GM19455 (cell line): ENCODE measurements at regions not wholly inside any gene's neighbourhood (a gene's known extent, or its start where the extent isn't known, plus 50 kb on each side); places are given as distances from the start of the nearest gene placed in this dataset.

ENCODE experiments used
- ATAC-seq: cut with Tn5 transposase; IDR thresholded peaks from one replicate; pipeline ENCODE4 v1.9.1; 2021; ENCODE audit not compliant: unreplicated experiment

DNA sequence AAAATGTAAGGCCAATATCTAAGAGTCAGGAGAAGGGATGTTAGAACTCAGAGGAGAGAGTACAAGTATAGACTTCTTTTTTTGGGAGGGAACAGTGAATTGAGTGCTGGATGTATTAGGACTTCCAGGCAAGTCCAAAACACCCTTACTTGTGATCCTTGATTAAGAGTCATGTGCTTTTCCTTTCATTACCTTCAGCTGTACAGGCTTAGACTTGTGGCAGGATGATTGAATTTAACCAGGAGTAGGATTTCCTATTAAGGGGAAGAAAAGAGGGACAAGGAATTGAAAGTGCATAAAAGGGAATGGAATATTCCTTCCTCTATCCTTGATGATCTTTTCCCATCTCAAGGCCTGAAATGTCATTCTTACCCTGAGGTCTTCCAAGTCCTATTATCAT lies 606.7 kb downstream of the STIM2 start:
- ATAC-seq, result no peak

DNA sequence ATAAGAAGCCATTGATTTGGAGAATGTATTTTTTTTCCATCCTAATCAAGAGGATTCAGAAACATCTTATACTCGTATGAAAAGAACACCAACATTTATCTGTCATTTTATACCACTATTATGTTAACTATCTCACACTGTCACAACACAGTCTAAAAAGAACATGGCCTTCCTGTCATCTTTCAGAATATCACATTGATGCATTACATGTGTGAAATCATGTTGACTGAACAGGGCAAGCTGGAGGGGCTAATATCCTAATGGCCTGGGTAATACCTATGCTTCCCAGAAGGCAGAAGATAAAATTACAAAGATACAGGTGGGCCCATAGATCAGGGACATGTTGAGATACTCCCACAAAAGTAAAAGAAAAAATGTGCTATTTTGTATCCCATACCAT lies 611.7 kb downstream of the STIM2 start:
- no peak for ATAC-seq

DNA sequence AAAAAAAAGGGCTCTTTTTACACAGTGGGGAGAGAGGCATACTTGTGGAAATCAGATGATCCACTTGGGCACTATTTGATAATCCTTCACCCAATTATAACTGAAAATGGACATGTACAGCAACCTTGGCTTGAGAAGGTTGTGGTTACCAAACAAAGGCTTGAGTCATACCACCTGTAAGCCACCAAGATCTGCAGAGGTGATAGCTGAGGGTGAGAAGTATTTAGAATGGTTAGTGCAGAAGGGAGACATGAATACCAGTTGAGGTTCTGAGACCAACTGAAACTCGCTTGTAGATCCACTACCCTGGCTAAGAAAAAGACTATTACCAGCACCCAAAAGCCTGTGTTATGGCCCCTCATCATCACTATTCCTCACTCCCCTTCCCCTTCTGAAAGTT lies 614.0 kb downstream of the STIM2 start:
- ATAC-seq, result no peak

DNA sequence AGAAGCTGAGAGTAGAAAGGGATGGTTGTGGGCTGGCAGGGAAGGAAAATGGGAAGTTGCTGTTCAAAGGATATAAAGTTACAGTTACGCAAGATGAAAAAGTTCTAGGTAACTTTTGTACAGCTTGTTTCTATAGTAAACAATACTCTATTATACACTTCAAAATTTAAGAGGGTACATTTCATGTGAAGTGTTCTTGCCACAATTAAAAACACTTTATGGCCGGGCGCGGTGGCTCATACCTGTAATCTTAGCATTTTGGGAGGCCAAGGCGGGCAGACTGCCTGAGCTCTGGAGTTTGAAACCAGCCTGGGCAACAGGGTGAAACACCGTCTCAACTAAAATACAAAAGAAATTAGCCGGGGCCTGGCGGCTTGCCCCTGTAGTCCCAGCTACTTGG lies 623.6 kb downstream of the STIM2 start:
- ATAC-seq, result no peak

DNA sequence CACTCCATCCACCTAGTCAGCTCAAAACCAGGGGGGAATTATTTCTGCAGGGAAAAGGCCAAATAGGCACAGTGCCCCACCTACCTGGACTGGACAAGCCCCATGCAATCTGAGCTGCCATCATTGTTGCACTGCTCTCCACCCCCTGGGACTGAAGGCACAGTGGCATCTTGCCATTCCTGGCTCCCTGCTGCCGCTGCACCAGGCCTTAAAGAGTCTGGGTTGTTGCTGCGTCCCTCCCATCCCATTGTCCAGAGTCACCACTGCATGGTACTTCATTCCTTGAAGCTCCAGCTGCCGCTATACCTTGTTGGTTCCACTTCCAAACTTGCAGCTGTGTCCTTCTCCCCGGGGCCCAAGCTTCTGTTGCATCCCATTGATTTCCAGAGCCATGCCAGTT lies 629.7 kb downstream of the STIM2 start:
- ATAC-seq, result no peak

DNA sequence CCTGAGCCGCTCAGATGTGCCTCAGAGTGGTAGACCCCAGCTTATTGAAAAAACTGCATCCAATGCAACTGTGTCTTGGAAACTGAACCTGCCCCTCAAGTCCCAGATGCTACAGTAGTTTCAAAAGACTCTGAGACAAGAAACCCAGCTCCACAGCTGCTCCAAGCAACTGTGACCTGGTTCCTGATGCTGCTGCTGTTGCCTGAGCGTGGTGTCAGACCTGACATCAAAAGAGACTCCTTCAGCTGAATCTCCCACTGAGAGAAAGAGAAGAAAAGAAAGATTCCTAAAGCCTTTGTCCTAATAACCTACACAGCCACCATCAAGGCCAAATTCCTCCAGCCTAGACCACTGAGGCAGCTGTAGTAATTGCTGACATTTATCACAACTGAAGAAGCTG lies 630.1 kb downstream of the STIM2 start:
- ATAC-seq, result no peak

DNA sequence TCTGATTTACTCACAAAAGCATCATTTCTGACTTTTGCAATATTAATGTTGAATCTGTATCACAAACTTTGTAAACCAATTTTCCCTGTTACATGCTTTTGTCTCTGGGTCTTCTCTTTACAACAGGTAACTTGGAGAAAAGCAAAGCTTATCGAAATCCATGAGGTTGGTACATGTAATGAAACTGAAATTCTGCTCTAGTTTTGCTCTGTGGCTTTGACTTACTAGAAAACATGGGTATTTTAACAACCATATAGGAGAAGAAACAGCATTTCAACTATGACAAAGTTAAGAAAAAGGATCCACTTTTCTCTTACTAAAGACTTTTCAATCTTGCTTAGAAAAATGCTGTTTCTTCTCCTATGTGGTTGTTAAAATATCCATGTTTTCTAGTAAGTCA lies 645.8 kb downstream of the STIM2 start:
- ATAC-seq, result no peak

DNA sequence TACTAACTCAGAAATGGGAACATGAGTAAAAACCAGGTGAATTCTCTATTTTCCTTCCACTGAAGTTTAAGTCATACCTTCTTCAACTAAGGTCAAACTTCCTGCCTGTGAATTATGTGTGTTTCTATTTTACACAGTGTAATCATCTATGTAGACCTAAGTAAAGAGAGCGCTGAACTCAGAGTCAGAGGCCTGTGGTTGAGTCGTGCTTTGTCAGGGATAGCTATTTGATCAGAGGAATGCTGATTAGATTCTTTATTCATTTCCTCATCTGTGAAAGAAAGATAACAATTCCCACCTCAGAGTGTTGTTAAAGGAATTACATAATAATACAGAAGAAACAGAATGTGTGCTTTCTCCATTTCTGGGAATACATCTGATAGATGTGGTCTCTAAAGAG lies 654.1 kb downstream of the STIM2 start:
- no peak for ATAC-seq

DNA sequence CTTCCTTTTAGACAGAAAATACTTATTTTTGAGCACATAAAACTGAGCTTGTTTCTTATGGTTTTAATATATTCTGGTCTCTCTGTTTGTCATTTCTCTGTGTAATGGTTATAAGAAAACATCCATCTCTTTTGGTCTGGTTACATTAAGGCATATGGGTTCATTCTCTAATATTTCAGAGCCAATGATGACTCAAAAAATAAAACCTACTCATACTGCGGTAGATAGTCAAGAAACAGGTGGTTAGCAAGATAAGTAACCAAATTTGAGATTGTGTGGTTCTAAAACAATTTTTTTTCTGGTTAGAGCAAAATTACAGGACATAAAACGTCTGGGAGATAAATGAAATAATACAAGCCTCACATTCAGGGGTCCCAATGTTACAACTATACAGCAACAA lies 654.5 kb downstream of the STIM2 start:
- ATAC-seq, result no peak

DNA sequence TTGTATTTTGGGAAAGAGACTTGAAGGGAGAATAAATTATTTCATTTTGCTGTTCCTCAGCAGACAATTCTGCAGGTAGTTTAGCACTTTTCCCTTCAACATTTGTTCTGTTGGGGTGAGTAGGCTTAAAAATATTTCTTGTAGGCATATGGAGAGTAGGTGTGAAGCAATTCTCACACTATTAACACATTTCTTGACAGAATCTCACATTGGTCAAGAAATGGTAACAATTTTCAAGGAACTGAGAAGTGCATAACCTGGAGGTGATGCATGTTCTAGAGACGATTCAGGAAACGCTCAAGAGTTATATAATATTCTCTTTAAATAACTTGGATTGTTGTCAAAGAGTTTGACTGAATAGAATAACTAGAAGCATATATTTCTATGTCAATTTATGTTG lies 658.2 kb downstream of the STIM2 start:
- no peak for ATAC-seq

DNA sequence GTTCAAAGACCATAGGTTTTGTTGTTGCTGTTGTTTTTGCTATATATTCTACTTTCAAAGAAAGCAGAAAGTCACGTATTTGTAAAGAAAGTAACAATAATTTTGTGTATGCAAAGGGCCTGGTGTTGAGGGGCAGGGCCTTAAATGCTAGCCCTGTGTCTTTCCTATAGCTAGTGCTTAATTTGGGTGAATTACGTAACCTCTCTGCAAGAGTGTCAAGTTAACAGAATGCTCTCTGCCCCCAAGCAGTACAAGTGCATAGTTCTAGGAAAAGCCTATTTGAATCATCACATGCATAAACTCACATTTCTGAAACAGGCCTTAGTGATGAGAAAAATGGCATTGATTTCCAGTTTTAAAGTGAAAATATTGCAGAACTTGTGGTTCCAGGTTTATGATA lies 663.6 kb downstream of the STIM2 start:
- no peak for ATAC-seq

DNA sequence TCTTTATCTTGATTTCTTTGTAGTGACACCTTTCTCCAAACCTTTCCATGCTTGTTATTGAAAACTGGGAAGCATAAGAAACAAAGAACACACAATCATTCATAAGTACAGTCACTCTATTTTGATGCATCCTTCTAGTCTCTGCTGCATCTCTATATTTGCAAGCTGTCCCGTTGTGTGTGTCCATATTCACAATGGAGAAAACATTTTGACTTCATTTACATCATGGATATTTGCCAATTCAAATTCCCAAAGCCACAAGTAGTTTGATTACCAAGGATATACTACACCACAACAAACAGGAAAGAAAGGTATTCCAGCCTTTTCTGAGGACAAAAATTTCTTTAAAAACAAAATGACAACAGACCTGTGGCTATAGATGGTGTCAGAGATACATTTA lies 673.8 kb downstream of the STIM2 start:
- no peak for ATAC-seq

DNA sequence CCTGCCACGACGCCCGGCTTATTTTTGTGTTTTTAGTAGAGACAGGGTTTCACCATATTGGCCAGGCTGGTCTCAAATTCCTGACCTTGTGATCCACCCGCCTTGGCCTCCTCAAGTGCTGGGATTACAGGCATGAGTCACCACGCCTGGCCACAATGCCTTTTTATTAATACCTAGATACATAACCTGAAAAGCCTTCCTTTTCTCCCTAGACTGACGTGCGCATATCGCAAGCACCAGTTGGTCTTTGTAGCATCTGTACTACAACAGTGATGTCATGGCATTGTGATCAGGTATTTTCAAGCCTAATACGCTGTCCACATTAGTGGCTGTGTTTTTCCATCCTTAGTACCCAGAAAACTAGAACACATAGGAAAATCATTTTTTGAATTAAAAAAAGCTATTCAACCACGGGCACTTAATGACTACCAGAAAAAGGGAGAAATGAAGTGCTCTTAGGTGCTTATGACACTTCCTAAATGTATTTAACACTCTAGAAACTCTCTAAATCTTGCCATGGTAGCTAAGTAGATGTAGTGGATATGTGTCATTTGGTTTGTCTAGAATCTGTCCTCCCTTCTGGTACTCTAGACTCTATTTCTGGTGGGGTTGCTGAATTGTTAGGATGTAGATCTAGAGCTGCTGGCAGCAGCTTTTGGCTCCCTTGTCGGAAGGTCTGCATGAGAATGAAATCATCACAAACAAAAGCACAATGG lies 707.8 kb downstream of the STIM2 start:
- ATAC-seq, result no peak

DNA sequence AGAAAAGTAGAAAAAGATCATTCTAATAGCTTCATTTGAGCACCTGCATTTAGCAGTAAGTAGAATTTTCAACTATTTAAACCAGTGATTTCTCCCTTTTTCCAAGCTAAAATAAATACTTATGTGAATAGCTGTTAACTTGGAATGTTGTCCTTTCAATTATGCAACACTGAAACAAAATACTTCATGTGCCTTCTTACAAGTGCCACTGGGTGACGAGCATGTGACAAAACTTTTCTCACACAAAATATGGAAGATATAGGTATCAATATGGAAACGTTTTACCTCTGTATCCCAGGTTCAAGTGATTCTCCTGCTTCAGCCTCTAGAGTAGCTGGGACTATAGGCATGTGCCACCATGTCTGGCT lies 708.3 kb downstream of the STIM2 start:
- no peak for ATAC-seq

DNA sequence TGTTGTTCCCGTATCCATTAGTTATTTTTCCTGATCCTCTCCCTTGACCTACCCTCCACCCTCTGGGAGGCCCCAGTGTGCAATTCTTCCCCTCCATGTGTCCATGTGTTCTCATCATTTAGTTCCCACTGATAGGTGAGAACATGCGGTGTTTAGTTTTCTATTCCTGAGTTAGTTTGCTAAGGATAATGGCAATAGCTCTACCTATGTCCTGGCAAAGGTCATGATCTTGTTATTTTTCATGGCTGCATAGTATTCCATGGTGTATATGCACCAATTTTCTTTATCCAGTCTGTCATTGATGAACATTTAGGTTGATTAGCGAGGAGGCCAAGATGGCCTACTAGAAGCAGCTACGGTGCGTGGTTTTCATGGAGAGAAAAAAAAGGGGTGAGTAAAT lies 714.1 kb downstream of the STIM2 start:
- no peak for ATAC-seq

DNA sequence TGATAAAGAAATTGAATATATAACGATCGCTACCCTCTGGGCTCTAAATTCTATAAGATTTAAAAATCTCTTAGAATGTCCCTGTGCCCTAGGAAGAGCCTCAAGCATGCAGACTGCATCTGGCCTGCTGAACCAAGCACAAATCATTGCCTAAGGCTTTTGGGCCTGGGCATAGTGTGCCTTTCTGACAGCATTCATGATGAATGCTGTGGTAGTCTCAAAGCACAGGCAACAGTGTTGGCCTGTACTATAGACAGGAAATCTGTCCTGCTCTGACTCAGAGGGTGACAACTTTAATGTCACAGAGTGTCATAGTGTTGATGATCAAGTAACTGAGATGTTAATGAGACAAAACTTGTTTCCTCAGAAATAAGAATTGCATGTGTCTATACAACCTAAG lies 717.3 kb downstream of the STIM2 start:
- no peak for ATAC-seq

DNA sequence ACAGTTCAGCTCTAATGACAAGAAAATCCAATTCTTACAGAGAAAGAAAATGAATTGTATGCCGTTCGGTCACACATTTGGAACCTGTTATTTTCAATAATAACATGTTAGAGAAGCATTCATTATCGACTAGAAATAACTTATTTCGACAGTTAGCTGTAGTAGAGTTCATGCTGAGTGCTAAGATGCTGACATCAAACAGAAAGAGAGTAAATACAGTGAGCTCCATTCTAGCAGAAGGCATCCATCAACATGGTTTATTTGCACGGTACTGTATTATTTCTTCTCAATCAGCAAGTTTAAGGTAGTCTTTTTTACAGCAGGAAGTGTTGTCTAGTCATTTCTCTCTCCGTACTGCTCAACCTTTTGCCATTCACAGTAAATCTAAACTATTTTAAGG lies 732.1 kb downstream of the STIM2 start:
- ATAC-seq, result no peak

DNA sequence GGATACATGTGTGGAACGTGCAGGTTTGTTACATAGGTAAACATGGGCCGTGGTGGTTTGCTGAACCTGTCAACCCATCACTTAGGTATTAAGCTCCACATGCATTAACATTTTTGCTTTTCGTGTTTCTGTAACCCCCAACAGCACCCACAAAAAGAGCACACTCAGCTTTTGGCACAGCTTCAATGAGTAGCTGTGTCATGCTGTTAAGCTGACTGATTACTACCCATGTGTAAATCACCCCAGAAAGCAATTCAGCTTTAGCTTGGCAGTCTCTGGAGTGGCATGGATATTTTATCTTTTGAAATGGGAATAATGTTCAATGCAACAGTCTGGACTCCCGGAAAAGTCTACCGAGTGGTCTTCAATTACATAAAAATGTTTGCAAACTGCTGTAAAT lies 734.3 kb downstream of the STIM2 start:
- ATAC-seq, result no peak

DNA sequence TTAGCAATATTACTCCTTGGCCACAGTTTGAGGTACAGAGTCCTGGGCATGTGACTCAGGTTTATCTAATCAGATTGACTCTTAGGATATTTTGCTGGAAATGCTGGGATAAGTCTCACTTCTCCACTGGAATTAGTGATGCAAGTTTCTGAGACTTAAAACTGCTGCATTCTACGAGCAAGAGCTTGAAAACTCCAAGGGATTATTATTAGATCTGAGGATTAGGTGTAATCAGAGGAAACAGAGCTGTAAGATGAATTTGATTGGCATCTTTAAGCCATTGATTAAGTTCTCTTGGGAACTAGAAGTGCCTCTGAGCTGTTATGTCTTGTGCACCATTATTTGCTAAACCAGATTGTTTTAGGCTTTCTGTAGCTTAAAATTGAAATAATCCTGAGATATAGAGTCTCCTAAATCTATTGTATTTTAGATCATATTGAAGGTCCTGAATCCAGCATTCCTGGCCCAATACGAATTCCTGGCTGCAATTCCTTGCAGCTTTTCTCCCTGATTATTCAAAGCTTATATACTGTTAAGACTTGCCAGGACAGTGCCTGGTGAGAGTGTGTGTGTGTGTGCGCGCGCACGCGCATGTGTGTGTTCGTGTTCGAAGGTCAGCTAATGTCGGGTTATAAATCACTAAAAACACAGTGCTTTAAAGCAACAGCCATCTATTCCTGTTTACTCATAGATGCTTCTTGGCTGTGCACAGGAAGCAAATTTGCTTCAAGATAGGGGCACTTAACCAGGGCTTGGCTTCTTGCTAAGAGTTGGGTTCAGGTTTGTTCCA lies 735.1 kb downstream of the STIM2 start:
- no peak for ATAC-seq

DNA sequence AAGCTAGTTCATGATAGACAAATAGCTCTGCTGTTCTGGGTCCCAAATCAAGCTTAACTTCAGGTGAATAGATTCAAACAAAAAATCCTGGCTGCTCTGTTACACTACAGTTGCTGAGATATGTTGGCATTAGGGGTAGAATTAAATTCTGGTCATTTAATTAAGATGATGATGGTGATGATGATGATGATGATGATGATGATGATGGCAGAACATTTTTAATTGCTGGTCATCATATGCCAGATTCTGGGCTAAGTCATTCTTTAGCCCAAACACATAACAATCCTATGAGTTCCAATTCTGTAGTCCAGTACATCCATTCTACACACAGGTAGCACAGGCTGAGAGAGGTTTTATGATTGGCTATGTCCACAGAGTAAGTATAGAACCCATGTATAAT lies 741.5 kb downstream of the STIM2 start:
- ATAC-seq, result no peak

DNA sequence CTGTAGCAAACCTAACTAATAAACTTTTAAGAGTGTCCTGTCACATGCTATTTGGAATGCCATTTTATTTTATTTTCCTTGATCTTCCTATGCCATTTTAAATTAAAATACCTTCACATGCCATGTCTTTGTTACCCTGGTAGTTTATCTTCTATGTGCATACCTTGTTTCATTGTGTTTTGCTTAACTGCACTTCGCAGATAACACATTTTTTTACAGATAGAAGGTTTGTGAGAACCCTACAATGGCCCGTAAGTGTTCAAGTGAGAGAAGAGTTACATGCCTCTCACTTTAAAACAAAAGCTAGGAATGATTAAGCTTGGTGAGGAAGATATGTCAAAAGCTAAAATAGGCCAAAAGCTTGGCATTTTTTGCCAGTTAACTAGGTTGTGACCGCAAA lies 744.1 kb downstream of the STIM2 start:
- no peak for ATAC-seq

DNA sequence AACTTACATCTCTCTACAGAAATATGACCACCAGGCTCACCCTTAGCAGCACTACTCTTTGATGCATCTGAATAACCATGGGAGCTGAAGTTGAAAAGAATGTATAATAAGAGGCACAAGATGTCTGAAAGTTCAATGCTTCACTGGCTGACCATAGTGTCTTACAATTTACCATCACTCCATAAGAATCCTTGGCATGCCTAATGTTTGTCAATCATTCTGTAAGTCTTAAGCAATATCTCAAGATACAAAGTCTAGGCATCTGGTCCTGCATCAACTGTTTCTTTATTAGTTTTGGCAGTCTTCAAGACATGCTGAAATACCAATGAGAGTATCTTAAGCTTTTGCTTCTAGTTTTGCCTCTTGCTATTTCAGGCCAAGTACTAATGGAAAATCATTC lies 755.5 kb downstream of the STIM2 start:
- ATAC-seq, result no peak

DNA sequence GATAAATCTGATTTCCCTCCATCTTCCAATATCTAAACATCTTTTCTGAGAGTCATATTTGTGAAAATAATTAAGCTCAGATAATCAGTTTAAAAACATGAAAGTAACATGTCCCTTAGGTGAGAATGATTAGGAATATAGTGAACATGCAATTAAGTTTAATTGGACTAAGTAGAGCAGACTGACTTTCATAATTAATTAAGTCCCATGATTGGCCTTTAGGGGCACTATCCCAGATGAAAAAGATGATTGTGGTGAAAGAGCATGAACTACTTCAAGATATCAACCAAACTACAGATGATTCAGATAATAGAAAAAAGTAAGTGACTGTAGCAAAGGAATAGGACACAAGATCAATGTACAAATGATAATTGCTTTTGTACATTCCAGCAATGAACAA lies 758.8 kb downstream of the STIM2 start:
- no peak for ATAC-seq
